Thoracic aorta (tissue), 2 donors: ENCODE measurements at regions not wholly inside any gene's neighbourhood (a gene's known extent, or its start where the extent isn't known, plus 50 kb on each side); places are given as distances from the start of the nearest gene placed in this dataset.

Experiments
- ATAC-seq: fragments of 150-250 bp; one replicate; pipeline ENCODE4 v1.8.0; 2017; ENCODE audit warnings: low read depth; ENCODE audit not compliant: insufficient number of reproducible peaks, low FRiP score
- DNase-seq: peaks from one replicate; pipeline ENCODE4 v3.0.0-alpha.2; 2020; ENCODE audit warnings: low spot score
- H3K27ac ChIP-seq, 2 donors: fragments of 200-600 bp; sonication (generic); 1 replicate in 1 of 2; 2 replicates in 1 of 2; pipeline ENCODE4 v1.5.1; 2016; ENCODE audit warnings: mild to moderate bottlenecking in 2 of 2, moderate library complexity in 2 of 2
- H3K27me3 ChIP-seq: fragments of 200-600 bp; sonication (generic); replicated peaks from 2 replicates; pipeline ENCODE4 v1.6.0; 2016; ENCODE audit warnings: mild to moderate bottlenecking; ENCODE audit not compliant: insufficient read depth
- H3K36me3 ChIP-seq: fragments of 200-600 bp; sonication (generic); one replicate; pipeline ENCODE4 v1.5.1; 2016
- H3K4me1 ChIP-seq, 2 donors: fragments of 200-600 bp; sonication (generic); 1 replicate in 1 of 2; 2 replicates in 1 of 2; pipeline versions ENCODE4 v1.5.1 to v1.6.0; 2016; ENCODE audit warnings: low read depth in 2 of 2, mild to moderate bottlenecking in 1 of 2; ENCODE audit not compliant: control insufficient read depth in 1 of 2
- H3K4me3 ChIP-seq: fragments of 200-600 bp; sonication (generic); 2 replicates; pipeline ENCODE4 v1.5.1; 2016; ENCODE audit warnings: mild to moderate bottlenecking
- H3K9me3 ChIP-seq: fragments of 200-600 bp; sonication (generic); 2 replicates; pipeline ENCODE4 v1.5.1; 2016
- CTCF ChIP-seq: fragments of 200-600 bp; sonication (generic); IDR thresholded peaks from one replicate; pipeline ENCODE4 v1.5.1; 2019; ENCODE audit warnings: antibody characterized with exemption

GRCh38 chr6:130575971-130576370 lies 210.2 kb downstream of the TMEM200A start:
- TF ChIP-seq CTCF, result no peak

GRCh38 chr6:130577178-130577919 lies 211.5 kb downstream of the TMEM200A start:
- Histone ChIP-seq H3K27ac (no peak overlapping the region), H3K36me3 (no peaks in the 10 kb centered on the region), H3K4me1 (no peaks in the 10 kb centered on the region), H3K4me3 (no peak overlapping the region), H3K27me3 (no peaks in the 10 kb centered on the region), H3K9me3 (no peaks in the 10 kb centered on the region)
- ATAC-seq (no peak), DNase-seq (no peak)
- no peak for TF ChIP-seq CTCF

More at GRCh38 chr6:130575971-130576370, 210.2 kb downstream of the TMEM200A start:
- Histone ChIP-seq H3K9me3 (no peaks in the 10 kb centered on the region), H3K27me3 (no peaks in the 10 kb centered on the region), H3K4me1 (no peaks in the 10 kb centered on the region), H3K4me3 (no peak overlapping the region), H3K27ac (no peak overlapping the region), H3K36me3 (no peaks in the 10 kb centered on the region)
- ATAC-seq (no peak), DNase-seq (no peak)

GRCh38 chr6:130578713-130579112 lies 212.9 kb downstream of the TMEM200A start:
- no peak for TF ChIP-seq CTCF
- H3K9me3 ChIP-seq, result no peaks in the 10 kb centered on the region
- DNase-seq, result no peak
- no peak overlapping the region for H3K27ac ChIP-seq
- H3K4me1 ChIP-seq, result no peaks in the 10 kb centered on the region
- no peak for ATAC-seq
- H3K36me3 ChIP-seq, result no peaks in the 10 kb centered on the region
- H3K27me3 ChIP-seq, result no peaks in the 10 kb centered on the region
- H3K4me3 ChIP-seq, result no peak overlapping the region

- Histone ChIP-seq H3K9me3 (no peaks in the 10 kb centered on the region), H3K27me3 (no peaks in the 10 kb centered on the region), H3K27ac (no peak overlapping the region), H3K36me3 (no peaks in the 10 kb centered on the region), H3K4me1 (no peaks in the 10 kb centered on the region), H3K4me3 (no peak overlapping the region)
- ATAC-seq (no peak), DNase-seq (no peak)
- TF ChIP-seq CTCF, result no peak
Observed at GRCh38 chr6:130583268-130583667, 217.5 kb downstream of the TMEM200A start.

GRCh38 chr6:130585587-130585986 lies 219.8 kb downstream of the TMEM200A start:
- ATAC-seq (no peak), DNase-seq (no peak)
- no peak for TF ChIP-seq CTCF
- Histone ChIP-seq H3K27ac (no peak overlapping the region), H3K27me3 (no peaks in the 10 kb centered on the region), H3K36me3 (no peaks in the 10 kb centered on the region), H3K4me3 (no peak overlapping the region), H3K4me1 (no peaks in the 10 kb centered on the region), H3K9me3 (no peaks in the 10 kb centered on the region)
